ENCODE measurements at regions not wholly inside any gene's neighbourhood (a gene's known extent, or its start where the extent isn't known, plus 50 kb on each side); places are given as distances from the start of the nearest gene placed in this dataset.
"Not testable (repeated sequence)": the region's sequence is repeated elsewhere in the genome, so short reads cannot be mapped to it uniquely, and the experiment has no call there.

DNA sequence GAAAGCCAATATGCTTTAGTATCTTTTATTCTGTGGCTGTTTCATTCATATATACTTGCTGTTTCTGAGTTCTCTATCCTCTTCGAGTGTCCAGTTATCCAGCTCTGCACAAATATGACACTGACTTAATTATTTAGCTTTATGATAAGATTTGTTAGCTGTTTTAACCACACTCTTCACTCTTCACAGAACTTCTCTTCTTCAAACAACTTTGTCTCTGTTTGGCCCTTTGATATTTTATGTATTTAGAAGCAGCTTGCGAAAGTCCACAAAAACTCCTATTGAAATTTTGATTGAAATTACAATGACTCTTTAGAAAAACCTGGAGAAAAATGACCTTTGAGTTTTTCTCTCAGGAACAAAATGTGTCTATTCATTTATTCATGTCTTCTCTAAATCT is 407.0 kb downstream of the CPS1 start:
- no peak for DNase-seq

DNA sequence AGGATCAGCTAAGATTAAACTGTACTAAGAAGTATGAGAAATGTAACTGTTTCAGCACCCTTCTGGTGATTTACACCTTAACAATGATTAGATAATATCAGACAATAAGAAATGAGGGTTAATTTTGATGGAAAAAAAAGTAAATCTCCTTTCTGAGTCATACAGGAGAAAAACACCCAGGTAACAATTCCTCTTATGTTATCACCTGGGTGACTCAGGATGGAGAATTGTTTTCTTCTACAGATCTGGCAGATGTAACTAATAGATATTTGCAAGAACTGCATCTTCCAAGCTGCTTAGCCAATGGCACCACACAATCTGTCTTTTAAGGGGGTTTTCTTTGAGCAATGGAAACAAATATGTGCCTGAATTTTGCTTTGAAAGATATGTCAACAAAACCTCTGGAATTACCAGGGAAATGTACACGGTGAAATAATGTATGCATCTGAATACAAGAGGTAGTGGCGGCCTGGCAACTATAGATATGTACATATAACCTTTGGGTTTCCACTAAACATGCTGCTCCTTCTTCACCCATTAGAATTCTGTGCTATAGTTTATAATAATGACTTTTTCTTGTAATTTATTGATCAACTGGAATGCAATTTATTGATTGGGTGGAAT is 407.9 kb downstream of the CPS1 start:
- no peak for DNase-seq

DNA sequence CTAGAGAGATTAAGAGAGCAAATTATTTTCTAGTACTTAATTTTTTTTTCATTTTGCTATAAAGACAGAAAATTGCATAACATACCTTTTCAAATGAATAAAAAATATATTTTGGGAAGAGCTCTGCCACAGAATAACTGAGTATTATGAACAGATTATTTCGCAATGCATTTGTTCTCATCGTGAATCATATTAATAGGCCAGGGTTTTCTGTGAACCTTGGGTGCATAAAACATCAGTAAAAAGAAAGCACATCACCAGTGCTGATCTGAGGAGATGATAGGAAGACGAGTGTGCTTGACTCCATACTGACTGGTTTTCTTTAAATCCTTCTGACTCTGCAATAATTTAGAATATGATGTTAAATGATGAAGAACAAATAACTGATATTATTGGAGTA is 409.1 kb downstream of the CPS1 start:
- DNase-seq = no peak

DNA sequence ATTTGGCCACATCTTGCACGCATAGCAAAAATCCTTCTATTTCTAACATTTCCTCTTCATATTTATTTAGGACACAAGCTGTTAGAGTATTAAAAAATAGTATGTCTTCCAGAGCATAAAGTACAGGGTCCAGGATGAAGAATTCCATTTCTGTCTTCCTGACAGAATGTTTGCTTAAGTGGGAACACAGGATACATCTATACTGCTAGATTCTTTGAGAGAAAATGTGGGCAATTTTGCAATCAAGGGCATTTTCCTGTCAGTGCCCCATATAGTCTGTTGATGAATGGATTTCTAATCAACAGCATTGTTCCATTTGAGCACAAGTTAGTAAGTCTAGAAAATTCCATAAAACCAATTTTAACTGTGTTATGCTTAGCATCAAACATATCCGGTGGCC is 409.9 kb downstream of the CPS1 start:
- no peak for DNase-seq

DNA sequence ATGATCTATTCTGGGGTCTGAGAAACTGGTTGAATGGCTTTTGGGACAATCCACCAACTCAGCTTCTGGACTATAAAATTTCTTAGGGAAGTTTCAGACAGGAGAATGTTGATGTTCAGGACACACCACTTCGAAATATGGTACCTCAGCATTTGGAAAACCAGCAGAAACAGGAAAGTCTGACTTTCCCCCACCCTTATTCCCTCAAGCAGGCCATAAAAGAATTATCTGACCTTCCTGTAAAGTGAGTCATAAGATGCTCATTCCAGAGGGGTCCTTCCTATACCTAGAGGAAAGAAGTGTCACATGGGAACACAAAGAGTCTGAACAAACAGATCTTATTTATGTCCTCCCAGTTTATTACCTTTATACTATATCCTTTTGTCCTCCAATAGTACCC is 415.0 kb downstream of the CPS1 start:
- DNase-seq = no peak

DNA sequence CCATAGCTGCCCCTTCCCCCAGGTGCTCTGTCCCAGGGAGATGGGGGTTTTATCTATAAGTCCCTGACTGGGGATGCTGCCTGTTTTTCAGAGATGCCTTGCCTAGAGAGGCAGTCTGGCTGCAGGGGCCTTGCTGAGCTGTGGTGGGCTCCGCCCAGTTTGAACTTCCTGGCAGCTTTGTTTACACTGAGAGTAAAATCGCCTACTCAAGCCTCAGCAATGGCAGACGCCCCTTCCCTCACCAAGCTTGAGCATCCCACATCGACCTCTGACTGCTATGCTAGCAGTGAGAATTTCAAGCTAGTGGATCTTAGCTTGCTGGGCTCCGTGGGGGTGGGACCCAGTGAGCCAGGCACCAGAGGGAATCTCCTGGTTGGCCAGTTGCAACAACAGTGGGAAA is 430.4 kb downstream of the CPS1 start:
- not testable (repeated sequence) for DNase-seq

DNA sequence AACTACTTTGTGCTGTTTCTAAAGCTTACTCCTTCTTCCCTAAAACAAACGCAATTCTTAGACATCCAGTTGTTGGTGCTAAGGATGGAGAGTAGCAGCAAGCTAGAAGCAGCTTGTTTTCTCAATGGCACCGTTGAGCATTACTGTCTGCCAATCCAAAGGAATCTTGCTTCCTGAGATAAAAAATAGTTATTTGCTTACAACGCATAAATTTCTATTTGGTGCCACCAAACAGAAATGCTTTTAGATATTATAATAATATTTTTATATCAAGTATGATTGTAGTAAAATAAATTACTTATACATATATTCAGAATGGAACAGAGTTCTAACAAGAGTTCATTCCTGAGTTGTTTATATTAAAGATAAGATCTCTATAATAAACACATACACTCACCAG is 434.7 kb downstream of the CPS1 start:
- DNase-seq = no peak

DNA sequence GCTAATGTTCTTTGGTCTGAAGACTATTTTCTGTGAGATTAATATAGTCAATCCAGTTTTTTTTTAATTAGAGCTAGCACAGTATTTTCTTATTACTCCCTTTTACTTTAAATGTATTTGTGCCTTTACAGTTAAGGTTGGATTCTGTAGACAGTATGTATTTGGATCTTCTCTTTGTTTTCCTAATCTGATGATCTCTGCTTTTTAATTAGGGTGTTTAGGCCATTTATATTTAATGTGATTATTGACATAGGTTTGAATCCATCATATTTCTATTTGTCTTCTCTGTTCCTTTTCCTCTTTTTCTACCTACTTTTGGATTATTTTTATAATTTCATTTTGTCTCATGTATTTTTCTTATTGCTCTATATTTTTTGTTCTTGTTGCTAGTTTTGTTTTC is 437.7 kb downstream of the CPS1 start:
- no peak for DNase-seq

DNA sequence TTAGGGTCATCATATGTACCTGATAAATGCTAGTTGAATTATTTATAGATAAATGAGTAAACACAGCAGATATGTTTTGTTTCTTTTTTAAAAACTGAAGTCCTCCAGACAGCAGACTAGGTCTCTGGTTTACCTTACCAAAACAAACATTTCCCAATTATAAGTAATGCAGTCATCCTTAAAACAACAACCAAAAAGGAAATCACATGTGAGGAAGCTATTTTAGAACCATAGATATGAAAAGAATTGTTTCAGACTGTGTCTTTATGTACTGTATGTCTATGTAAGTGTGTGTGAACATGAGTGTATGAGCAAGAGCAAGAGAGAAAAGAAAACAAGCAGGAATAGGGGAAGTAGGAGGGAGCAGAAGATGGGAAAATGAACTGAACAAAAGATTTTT is 441.0 kb downstream of the CPS1 start:
- no peak for DNase-seq

DNA sequence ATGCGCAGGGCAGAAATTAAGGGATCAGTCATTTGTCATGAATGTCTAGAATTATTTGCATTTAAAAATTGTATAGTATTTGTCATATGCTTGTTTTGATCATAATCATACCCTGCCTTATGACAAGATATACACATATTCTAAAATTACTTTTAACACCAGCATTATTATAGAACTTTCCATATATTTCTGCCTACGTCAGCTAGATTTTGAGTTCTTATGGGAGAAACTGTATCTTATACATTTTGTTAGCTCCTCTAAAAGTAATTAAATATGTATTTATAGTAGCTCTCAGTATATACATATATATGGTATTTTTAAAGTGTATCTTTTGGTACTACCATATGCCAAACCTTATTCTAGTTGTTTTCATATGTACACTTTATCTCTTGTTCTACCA is 441.9 kb downstream of the CPS1 start:
- no peak for DNase-seq

DNA sequence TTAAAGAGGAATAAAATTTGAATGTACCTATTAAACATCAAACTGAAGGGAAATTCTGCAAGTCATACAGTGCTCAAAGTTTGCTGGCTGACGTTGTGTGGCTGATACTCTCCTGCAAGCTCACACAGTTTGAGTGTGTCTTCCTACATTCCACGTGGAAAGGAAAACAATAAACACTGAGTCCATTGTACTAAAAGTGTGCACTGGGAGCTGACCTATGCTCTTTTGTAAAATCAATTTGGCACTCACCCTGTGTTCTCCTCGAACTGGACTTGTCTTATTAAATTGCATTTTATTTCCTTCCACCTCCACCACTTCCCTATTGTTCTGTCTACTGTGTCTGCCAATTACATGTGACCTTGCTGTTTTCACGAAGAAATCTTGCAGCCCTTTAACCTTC is 458.0 kb downstream of the CPS1 start:
- no peak for DNase-seq

DNA sequence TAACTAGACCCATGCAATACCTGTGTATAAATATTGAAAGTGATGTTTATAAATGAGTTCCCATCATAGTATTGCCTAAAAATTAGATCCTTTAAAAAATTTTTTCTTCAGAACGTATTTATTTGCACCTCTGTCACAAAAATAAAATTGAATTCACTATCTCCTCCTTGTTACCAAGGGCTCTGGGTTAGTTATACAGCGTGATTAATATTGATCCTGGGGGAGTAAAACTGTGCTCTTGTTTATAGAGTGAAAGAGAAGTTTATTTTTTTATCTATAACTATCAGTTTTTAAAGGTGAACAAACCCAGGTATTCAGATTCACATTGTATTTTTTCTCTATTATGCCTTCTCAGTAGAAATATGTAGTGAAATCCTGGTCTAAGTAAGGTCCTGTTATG is 458.5 kb downstream of the CPS1 start:
- no peak for DNase-seq

DNA sequence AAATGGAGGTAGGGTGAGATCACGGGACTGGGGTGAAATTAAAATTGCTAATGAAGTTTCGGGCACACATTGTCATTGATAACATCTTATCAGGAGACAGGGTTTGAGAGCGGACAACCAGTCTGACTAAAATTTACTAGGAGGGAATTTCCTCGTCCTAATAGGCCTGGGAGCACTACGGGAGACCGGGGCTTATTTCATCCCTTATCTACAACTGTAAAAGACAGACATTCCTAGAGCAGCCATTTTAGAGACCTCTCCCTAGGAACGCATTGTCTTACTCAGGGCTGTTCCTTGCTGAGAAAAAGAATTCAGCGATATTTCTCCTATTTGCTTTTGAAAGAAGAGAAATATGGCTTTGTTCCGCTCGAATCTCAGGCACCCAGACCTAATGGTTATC is 468.7 kb downstream of the CPS1 start:
- DNase-seq = not testable (repeated sequence)

DNA sequence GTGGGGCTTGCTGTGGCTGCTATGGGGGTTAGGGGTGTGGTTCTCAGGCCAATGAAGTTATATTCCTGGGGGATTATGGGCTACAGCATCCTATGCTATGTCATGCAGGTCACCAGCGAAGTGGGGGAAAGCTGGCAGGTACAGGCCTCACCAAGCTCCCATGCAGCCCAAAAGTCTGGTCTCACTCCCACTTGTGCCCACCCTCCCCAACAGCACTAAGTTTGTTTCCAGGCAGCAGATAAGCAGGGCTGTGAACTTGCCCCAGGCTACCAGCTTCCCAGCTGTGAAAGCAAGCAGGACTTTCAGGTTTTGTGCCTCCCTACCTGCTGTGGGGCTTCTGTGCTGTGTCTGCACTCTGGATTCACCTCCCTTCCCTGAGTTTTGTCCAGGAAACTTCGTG is 469.7 kb downstream of the CPS1 start:
- no peak for DNase-seq

DNA sequence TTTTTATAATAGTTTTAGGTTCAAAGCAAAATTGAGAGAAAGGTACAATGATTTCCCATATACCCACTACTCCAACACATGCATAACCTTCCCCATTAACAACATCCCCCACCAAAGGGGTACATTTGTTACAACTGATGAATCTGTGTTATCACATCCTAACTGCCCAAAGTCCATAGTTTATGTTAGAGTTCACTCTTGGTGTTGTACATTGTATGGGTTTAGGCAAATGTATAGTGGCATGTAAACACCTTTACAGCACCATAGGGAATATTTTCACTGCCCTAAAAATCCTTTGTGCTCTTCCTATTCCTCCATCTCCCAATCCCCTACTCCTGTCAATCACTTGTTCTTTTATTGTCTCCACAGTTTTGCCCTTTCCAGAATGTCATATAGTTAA is 471.6 kb downstream of the CPS1 start:
- DNase-seq = no peak

DNA sequence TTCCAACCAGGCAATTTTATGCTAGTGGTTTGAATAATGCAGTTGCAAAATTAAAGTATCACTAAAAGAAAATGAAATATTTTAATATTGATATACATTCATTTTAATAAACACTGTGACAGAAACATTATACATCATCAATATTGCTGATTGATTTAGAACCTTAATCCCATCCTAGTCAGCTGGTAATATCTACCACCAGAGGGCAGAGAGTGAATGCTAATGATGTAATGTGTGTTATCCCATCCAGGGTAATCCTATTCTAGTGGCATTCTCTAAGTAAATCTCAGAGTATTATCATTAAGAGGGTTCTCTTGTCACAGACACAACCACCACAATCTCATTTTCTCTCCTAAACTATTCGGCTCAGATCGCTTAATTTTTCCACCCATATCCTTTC is 477.4 kb downstream of the CPS1 start:
- no peak for DNase-seq

DNA sequence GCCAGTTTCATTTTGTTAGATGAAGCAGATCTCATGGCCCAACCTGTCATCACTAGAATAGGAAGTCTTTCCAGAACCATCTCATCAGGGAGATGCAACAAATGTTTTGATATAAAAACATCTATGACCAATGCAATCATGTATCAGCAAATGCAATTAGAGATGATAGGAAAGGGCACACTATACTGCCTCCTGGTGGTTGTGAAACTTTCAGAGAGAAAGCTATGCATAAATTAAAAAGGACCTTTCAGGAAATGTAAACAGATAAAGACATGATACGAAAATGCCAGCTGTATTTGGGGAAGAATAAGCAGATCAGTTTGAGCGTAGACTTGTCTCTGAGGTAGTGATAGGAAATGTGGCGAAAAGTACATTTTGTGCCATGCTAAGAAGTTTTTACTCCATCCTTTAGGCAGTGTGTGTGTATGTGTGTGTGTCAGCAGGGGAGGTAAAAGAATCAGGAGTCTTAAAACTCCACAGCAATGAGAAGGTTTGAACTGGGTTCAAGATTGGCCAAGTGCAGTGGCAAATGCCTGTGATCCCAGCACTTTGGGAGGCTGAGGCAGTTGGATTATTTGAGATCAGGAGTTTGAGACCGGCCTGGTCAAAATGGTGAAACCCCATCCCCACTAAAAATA is 479.3 kb downstream of the CPS1 start:
- DNase-seq = no peak

DNA sequence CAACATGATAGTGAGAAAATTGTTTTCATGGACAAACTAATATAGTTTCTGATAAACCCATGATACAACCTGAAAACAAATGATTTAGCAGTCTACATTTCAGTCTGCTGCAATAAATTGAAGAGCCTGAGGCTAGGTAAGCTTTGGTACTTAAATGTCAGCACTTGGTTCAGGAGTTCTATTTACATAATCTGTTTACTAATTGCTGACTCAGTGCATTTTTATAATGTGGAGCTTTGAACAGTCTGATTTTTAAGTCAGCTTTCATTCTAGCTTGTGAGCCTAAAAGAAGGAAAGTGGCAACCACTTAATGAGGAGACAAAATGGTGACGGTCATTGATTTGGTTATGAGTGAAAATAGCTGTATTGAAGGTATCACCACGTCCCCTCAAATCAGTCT is 488.6 kb downstream of the CPS1 start:
- DNase-seq = no peak

DNA sequence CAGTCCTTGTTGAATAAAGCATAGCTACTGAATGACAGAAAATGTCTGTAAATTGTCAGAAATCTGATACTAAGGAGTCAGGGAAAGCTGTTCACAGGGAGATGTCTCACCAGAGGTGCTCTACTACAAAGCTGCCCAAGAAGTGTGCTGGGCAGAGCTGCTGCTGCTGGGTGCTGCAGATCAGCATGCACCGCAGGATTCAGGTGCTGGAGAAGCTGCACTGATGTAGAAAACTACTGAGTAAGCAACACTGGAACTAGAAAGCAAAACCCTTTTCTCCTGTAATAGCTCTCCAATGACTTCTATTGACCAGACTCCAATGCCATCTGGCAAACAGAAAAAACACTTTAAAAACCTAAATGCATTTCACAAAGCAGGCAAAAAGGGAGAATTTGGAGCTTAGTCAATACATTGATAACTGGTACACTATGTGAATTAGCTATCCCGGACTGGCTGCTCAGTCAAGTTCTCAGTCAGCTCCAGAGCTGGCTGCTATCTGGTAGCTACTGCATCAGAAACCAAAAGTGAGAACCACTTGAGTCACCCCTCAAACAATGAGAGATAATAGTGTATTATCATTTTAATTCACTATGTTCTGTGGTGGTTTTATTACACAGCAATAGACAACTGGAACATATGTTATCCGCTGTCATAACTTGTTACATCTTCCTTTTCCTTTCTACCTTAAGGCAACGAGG is 493.1 kb downstream of the CPS1 start:
- no peak for DNase-seq

DNA sequence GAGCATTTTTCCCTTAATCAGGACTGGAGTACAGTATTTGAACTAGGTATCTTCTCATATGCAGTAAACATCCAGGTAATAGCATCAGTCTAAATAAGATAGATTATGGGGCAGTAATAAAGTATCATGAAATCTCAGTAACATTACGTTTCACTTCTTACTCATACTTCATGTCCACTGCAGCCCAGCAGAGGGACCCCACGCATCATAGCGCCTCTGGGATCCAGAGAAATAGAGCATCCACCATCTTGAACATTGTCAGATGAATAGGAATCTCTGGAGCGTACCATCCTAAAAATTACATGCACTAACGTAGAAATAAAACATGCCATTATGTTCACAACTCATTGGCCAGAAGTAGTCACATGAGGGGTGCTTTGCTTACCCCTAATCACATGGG is 499.0 kb downstream of the CPS1 start:
- DNase-seq = no peak

DNA sequence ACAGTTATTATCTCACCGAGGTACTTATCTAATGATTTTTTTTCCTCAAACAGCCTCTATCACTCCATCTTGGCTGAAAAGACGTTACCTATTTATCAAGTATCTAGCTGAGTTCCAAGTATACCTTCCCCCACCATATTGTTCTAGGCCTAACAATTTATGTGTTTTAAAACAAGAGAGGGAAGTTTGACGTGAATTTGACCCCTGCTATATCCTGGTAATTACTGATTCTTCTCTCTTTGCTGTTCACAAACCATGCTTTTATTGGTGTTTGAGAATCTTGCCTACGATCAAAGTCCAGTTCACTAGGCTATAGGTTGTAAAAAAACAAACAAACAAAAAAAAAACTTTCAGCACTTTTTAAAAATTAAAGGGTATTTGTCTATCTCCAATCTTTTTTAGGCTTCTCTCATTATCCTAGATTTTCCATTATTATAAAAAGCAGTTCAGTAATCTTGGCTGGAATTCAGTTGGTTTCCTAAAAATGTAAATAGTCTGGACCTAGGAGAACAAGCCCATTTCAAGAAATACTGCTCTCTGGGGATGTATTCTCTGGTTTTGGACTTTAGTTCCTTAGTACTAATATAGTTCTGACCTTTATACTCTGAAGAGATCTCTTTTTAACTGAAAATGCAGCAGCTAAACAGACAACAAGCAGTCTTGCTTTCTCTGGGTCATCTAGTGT is 505.4 kb downstream of the CPS1 start:
- no peak for DNase-seq

DNA sequence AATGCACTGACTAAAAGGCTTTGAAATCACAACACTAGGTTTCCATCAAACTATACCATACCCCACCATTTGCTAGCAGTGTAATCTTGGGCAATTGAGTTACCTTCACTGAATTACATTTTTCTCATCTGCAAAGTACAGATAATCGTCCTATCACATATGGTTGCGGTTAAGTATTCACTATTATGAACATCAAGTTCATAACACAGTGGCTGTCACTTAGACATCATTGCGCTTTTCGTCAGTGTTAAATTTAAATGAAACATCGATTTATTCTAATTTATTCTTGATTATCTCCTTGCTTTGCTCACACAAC is 505.9 kb downstream of the CPS1 start:
- no peak for DNase-seq

DNA sequence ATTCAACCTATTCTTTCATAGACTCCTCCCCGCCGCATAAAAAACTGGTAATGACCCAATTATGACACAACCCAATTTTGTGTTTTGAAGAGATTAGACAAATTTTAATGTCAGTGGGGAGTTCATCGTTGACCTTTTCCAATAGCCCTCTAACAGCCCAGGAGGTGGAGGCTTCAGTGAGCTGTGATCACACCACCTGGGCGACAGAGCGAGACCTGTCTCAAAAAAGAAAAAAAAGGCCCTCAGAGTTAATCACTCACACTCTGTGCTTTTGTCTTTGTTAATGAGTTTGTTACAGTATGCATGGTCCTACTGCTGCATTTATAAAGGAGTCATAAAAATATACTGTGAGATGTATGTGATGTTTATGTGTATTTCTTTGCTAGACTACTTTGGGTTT is 510.6 kb downstream of the CPS1 start:
- no peak for DNase-seq

DNA sequence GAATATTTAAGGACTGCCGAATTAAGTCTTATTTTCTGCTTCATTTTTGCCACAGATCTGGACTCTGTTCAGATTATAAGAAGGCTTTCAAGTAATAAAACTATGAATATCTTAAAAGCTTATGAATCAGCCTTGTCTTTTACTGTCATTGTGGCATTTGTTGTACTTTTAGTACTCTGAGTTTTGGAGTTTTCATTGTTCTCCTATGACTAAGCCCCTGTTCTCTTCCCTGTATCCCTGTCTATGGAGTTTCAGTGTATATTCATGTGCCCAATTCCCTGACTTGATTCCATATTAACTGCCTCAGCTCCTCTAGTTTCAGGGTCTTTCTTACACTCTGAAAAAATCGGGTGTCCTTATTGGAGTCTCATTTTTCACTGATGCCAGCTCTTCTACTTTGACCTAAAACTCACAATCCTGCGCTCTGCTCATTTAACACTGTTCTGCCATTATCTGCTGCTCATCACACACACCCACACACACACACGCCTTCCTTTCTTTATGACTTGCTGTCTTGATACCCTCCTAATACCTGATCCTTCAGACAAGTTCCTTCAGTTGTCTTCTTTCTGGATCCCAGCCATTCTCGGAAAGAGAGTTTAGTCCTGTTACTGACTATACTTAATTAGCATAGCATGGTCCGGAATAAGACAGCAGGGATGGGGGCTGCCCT is 511.8 kb downstream of the CPS1 start:
- no peak for DNase-seq
